Stimulated activated CD4-positive, alpha-beta T cell treated with anti-CD3 and anti-CD28 coated beads, TNF-alpha, amount 100 ng/mL, for 48 hours (primary cell): ENCODE measurements at regions not wholly inside any gene's neighbourhood (a gene's known extent, or its start where the extent isn't known, plus 50 kb on each side); places are given as distances from the start of the nearest gene placed in this dataset.

ENCODE experiments used
- DNase-seq, 3 donors: peaks; one replicate each; pipeline ENCODE4 v3.0.0-alpha.2; 2020; ENCODE audit warnings: low read depth in 3 of 3

GRCh38 chr10:71123023-71123422 lies 89.3 kb upstream of the UNC5B start:
- DNase-seq: no peak

GRCh38 chr10:71124921-71125748 lies 87.2 kb upstream of the UNC5B start:
- DNase-seq: no peak

- no peak for DNase-seq
Observed at GRCh38 chr10:71125749-71126107, 86.6 kb upstream of the UNC5B start.

DNA sequence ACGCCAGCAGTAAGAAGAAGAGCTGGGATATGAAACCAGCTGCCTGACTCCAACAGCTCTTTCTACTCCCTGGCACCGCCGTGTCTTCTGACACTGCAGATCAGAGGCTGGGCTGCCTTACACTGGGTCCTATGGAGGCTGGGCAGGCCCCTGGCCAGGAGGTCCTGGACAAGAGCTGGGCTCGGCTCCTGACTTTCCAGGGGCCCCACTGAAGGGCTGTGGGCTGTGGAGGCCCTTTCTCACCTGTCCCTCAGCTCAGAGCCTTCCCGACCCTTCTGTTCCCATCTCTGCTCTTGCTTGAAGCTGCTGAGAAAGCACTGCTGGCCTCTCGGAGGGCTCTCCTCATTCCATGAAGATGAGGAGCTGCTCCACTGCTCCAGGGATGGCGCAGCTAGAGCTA lies 85.9 kb upstream of the UNC5B start:
- no peak for DNase-seq

DNA sequence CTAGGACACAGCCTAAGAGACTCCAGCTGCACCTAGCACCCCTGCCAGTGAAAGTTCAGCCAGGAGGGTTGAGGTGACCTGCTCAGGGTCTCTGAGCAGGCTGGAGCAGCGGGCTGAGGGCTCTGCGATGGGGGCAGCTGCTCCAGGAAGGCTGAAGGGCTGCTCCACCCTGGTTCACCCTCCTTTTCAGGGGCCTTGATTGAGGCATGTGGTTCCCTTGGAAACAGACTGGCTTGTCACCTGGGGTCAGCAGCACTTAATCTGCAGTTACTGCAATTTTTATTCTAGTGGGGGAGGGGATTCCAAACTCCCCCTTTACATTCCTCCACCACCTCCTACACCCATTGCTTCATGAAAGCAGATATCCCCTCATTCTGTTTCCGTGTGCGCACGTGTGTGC lies 85.3 kb upstream of the UNC5B start:
- no peak for DNase-seq

DNA sequence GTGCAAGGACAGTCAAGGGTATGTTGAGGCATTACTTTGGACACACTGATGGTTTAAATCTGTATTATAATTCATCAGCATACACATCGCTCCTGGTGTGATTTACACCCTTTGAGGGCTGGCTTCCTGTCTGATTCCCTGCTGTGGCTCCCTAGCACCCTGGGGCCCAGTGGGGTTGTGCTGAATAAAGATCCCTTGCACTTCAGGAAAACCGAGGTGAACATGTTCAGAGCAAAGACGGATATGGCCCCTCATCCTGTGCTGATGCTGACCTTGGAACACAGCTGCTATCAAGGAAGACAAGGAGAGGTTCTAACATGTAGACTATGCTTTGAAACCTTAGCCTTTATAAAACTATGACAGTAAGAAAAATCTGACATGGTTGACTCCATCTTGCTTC lies 84.6 kb upstream of the UNC5B start:
- DNase-seq: no peak

DNA sequence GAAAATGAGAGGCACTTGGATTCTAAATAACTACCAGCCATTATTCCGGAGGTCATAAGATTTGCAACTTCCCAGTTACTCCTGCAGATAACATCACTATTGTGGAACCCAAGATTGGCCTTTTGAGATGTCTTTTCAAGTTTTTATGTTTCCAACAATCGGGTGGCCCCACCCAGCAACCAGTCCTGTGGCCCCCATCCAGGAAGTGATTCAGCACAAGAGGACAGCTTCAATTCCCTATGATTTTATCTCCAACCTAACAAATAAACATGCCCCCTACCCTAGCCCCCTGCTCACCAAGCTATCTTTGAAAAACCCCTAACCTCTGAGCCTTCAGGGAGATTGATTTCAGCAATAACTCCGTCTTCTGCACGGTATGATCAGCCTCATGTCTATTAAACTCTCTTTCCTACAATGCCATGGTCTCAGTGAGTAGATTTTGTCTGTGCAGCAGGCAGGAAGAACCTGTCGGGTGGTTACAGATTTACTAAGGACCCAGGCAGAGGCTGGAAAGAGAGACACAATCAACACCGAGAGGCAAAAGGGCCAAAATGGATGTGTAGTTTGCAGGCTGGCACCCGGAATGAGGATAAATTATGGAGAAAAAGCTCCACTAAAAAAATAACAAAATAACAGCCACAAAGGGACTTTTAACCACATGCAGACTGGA lies 83.9 kb upstream of the UNC5B start:
- no peak for DNase-seq

GRCh38 chr10:71131096-71131495 lies 81.3 kb upstream of the UNC5B start:
- DNase-seq: no peak

DNA sequence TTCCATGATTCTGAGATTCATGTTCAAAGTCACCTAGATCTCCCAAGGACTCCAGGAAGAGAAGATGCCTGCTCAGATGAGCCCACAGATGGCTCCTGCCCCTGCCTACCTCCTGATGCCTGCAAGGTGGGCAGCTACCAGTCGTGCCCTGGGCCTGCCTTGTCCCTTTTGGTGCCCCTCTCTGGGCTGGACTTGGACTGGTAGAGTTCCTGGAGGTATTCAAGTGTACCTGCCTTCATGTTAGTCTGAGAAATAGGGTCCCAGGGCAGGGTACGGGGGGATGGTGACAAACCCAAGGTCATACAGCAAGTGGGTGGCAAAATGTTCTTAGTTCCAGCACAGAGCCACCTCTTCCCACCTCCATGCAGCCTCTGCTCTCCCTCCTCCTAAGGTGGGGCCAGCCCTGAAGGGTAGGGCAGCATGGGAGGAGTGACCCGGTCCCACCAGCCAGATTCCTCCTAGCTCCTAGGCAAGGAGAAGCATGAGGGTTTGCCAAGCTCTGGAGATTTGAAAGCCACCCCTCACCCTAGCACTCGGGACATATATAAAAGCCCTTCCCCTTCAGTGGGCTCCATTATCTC lies 80.8 kb upstream of the UNC5B start:
- no peak for DNase-seq

DNA sequence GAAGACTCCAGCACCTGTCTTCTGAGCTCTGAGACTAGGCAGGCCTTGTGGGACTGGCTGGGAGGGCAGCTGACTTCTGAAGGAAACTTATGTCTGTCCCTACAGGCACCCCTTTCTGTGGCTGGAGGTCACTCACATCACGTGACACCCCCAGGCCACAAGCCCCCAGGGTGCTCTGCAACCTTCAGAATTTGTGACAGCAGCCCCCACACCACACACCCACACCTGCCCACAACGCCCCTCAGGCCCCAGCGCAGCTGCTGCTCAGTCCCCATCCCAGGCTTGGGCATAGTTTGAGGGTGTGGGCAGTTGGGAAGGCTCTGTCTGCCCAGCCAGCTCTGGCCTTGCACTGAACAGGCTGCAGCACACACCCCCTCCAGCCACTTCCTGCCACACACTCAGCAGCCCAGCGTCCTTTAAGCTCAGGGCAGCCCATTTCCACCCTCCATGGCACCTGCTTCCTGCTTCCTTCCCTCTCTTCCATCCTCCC lies 80.0 kb upstream of the UNC5B start:
- DNase-seq: no peak

DNA sequence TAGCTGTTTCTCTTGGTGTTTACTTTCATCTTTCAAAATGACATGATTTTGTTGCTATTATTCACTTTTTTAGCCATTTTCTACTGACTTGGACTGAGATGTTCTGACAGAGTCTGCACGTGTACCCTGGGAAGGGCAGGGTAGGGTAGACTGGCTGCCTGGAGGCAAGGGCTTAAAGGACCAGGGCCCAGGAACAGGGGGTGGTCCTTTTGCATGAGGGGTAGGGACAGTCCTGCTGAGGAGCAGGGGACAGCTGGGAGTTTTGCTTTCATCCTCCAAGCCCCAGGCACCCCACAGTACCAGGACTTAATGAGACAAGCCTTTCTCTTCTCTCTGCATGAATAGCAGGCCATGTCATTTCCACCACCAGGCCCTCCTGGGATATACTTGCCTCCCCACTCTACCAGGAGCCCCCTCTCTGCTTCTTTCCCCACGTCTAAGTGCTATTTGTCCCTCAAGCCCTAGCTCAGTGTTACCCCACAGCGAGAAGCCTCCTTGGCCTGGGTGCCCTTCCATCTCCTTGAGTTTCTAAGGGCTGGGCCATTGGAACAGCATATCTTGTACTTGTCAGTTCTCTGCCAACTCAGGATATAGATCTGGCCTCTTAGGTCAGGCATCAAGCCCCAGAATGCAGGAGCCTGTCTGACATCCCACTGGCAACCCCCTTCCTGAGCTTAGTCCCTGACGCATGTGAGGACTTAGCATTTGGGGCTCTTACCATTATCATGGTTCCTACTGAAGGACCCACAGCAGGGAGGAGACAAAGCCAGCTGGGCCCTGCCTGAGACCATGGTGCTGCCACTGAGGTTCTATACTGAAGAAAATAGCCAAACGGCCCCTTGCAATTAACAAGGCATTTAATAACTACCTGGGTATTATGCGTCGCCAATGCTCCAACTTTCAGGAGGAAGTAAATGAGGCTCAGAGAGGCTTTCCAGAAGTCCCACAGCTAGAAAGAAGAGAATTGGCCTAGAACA lies 78.4 kb upstream of the UNC5B start:
- DNase-seq: no peak

DNA sequence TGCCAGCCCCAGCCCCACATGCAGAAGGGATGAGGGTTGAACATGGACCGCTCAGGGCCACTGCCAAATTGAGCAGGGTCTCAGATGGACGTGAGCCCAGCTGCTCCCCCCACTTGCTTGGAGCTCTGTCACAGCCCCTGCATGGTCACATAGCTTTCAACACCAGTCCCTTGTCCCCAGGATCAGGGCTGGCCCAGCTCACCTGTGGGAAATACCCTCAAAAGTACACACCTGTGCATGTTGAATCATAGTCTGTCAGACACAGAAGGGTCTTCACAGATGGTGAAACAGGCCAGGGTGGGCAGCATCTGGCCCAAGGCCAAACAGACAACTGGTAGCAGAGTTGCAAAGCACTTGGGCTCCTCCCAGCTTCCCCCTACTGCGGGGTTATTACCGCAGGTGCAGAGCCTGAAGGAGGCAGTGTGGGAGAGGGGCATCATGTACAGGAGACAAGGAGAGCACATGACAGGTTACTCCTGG lies 77.6 kb upstream of the UNC5B start:
- no peak for DNase-seq

DNA sequence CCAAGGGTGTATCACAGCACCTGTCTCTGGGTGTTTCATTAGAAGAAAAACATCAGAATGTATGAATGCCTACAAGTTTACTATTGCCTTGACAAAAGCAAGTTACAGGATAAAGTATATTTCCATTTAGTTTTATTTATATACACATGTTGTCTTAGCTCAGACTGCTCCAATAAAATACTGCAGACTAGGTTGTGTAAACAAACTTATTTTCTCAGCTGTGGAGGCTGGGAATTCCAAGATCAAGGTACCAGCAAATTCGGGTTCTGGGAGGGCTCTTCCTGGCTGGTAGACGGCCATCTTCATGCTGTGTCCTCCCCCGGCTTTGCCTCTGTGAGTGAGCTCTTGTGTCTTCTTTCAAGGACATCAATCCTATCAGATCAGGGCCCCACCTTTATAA lies 77.1 kb upstream of the UNC5B start:
- DNase-seq: no peak

- DNase-seq: no peak
Observed at GRCh38 chr10:71136036-71136721, 76.2 kb upstream of the UNC5B start.

GRCh38 chr10:71137701-71138100 lies 74.7 kb upstream of the UNC5B start:
- DNase-seq: no peak

DNA sequence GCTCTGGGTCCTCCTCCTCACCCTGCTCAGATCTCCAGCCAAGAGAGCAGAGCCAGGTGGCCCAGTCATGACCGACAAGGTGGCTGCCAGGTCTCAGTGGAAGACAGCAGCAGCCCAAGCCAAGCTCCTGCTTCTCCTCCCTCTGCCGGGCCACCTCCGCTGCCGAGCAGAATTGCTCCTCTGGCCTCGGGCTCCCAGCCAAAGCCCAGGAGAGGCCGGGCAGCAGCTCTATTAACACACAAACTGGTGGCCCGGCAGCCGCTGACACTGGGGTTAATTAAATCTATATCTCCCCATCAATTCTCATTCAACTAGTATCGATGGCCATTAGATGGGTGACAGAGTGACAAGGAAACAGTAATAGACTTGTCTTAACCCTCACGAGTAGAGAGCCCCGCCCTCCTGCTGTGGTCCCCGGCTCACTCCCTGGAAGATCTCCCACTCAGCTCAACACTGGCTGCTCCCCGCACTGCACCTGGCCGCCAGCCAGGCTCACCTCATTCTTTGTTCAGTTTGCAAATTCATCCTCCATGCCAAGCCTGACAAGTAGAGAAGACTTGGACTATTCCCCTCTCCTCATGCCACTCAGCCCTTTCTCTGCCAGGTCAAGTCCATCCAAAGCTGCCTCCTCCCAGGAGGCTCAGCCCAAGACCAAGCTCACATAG lies 74.1 kb upstream of the UNC5B start:
- DNase-seq: no peak

DNA sequence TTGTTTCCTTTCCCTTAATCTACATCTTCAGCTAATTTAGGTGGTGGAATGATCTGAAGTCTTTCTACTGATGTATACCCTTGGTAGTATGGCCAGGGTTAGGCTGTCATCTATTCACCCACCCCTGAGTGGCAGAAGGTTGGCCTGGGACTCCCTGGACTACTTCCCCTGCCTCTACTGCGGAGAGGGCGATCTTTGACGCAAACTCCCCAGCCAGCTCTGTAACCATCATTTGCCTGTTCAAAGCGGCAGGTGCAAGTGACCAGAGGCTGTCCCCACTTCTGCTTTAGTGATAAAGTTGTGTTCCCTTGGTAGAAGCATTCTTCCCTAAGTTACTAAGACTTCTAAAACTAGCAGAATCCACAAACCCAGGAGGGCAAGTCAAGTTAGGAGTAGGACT lies 70.8 kb upstream of the UNC5B start:
- DNase-seq: no peak

DNA sequence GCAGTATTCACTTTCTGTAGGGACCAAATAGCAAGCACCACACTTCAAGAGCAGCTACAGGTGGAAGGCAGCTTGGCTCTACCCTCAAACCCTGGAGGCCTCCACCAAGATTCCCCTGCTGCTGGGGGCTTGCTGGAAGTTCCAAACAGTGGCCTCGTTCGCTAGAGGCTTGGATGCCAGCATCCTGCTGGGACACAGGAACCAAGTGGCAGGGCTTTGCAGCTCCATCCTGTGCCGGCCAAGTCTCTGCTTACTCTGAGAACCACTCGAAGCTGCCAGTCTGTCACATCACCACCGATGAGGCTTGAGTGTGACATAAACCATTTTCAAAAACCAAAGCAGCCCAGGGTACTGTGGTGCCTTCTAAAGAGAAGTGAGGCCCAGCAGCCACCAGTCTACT lies 69.2 kb upstream of the UNC5B start:
- no peak for DNase-seq

- no peak for DNase-seq
Observed at GRCh38 chr10:71143610-71144009, 68.8 kb upstream of the UNC5B start.

GRCh38 chr10:71144824-71145223 lies 67.5 kb upstream of the UNC5B start:
- no peak for DNase-seq
